Loucy (cell line): ENCODE measurements at regions not wholly inside any gene's neighbourhood (a gene's known extent, or its start where the extent isn't known, plus 50 kb on each side); places are given as distances from the start of the nearest gene placed in this dataset.

ENCODE experiments used
- CTCF ChIP-seq: fragments of 200-600 bp; sonication (generic); conservative IDR thresholded peaks from 2 replicates; pipeline ENCODE4 v1.5.1; 2014; ENCODE audit warnings: mild to moderate bottlenecking, antibody characterized with exemption, low read length
- EZH2phosphoT487 ChIP-seq: fragments of 200-600 bp; IDR thresholded peaks from 2 replicates; pipeline ENCODE4 v1.6.1; 2018; ENCODE audit warnings: antibody characterized with exemption, mild to moderate bottlenecking, moderate library complexity, borderline replicate concordance

DNA sequence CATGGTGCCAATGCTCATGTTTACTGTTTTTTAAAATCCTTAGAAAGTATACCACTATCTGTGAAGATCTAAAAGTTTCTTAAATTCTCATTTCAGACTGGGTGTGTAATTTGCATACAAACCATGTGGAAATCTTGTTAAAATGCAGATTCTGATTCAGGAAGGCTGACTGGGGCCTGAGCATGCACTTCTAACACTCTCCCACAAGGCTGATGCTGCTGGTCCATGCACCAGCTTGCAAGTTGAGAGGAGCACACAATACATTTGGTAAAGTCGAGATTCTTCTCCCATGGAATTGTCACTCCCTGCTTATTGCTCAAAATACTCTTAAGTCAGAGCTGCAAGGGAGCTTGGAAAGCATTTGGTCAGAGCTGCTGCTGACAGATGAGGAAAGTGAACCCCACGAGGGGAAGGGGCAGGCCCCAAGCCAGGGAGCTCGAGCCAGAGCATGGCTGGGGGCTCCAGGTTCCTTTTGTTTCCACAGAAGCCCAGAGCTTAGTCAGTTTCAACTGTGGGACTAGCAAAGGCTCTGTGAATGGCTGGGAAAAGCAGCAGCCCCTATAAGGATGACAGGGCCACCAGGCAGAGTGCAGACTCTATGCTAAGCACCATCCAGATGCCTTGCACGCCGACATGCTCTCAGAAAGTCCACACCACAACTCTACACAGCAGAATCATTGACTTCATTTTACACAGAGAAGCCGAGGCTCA is 93.5 kb upstream of the HAND1 start:
- no peak for TF ChIP-seq CTCF
- no peak for TF ChIP-seq EZH2phosphoT487
